DND-41 (cell line): ENCODE measurements at regions not wholly inside any gene's neighbourhood (a gene's known extent, or its start where the extent isn't known, plus 50 kb on each side); places are given as distances from the start of the nearest gene placed in this dataset.

Experiments
- CTCF ChIP-seq: IDR thresholded peaks from 2 replicates; pipeline ENCODE4 v1.5.1; 2012; ENCODE audit warnings: borderline replicate concordance, low read length, moderate library complexity, mild to moderate bottlenecking; ENCODE audit not compliant: poor library complexity, severe bottlenecking; ENCODE audit errors: extremely low read depth
- EZH2 ChIP-seq: IDR thresholded peaks from 3 replicates; pipeline ENCODE4 v1.6.1; 2012; ENCODE audit warnings: borderline replicate concordance, low read depth, mild to moderate bottlenecking, moderate library complexity, low read length, inconsistent platforms; ENCODE audit not compliant: severe bottlenecking

- TF ChIP-seq CTCF (no peak), EZH2 (no peak)
Measured at GRCh38 chr22:49095366-49095765, 732.3 kb downstream of the BRD1 start.
